H9 (cell line): ENCODE measurements at regions not wholly inside any gene's neighbourhood (a gene's known extent, or its start where the extent isn't known, plus 50 kb on each side); places are given as distances from the start of the nearest gene placed in this dataset.

Source experiments
- DNase-seq: peaks from one replicate; pipeline ENCODE4 v3.0.0-alpha.2; 2017
- H2AFZ ChIP-seq: one replicate; pipeline ENCODE4 v1.6.1; 2013; ENCODE audit warnings: mild to moderate bottlenecking, low read length, control low read depth, moderate library complexity
- H2AK5ac ChIP-seq: 2 replicates; pipeline ENCODE4 v1.6.1; 2013; ENCODE audit warnings: low read length, control low read depth, mixed read lengths; ENCODE audit not compliant: insufficient read length
- H2BK120ac ChIP-seq: one replicate; pipeline ENCODE4 v1.6.1; 2013; ENCODE audit warnings: low read depth, mild to moderate bottlenecking, low read length, control low read depth, inconsistent platforms; ENCODE audit not compliant: poor library complexity, severe bottlenecking
- H2BK12ac ChIP-seq: 2 replicates; pipeline ENCODE4 v1.6.1; 2013; ENCODE audit warnings: low read length, control low read depth, mixed read lengths, low read depth; ENCODE audit not compliant: insufficient read length
- H2BK15ac ChIP-seq: 2 replicates; pipeline ENCODE4 v1.6.1; 2013; ENCODE audit warnings: low read depth, low read length, control low read depth
- H2BK20ac ChIP-seq: one replicate; pipeline ENCODE4 v1.6.1; 2013; ENCODE audit warnings: low read depth, mild to moderate bottlenecking, low read length, control low read depth, inconsistent platforms; ENCODE audit not compliant: poor library complexity, severe bottlenecking
- H2BK5ac ChIP-seq: 2 replicates; pipeline ENCODE4 v1.6.1; 2013; ENCODE audit warnings: low read length, control low read depth, mixed read lengths; ENCODE audit not compliant: insufficient read length
- H3K14ac ChIP-seq: 2 replicates; pipeline ENCODE4 v1.6.1; 2013; ENCODE audit warnings: low read length, control low read depth; ENCODE audit not compliant: insufficient read depth
- H3K18ac ChIP-seq: 2 replicates; pipeline ENCODE4 v1.6.1; 2013; ENCODE audit warnings: low read depth, mild to moderate bottlenecking, mixed read lengths, low read length, control low read depth; ENCODE audit not compliant: insufficient read length
- H3K23ac ChIP-seq: 2 replicates; pipeline ENCODE4 v1.6.1; 2013; ENCODE audit warnings: low read length, control low read depth, mixed read lengths, low read depth; ENCODE audit not compliant: insufficient read length
- H3K23me2 ChIP-seq: 2 replicates; pipeline ENCODE4 v1.6.1; 2013; ENCODE audit warnings: low read depth, mild to moderate bottlenecking, mixed read lengths, low read length, control low read depth; ENCODE audit not compliant: insufficient read length, poor library complexity, severe bottlenecking
- H3K27ac ChIP-seq: 2 replicates; pipeline ENCODE4 v1.5.1; 2013; ENCODE audit warnings: low read length, control low read depth, mixed read lengths, low read depth; ENCODE audit not compliant: insufficient read length
- H3K27me3 ChIP-seq: 2 replicates; pipeline ENCODE4 v1.6.1; 2013; ENCODE audit warnings: low read length, control low read depth, inconsistent platforms; ENCODE audit not compliant: insufficient read depth
- H3K4ac ChIP-seq: 2 replicates; pipeline ENCODE4 v1.6.1; 2013; ENCODE audit warnings: low read depth, mild to moderate bottlenecking, control low read depth, inconsistent platforms, low read length, moderate library complexity
- H3K4me1 ChIP-seq: 2 replicates; pipeline ENCODE4 v1.6.1; 2013; ENCODE audit warnings: low read length, control low read depth, inconsistent platforms; ENCODE audit not compliant: insufficient read depth
- H3K4me2 ChIP-seq: 2 replicates; pipeline ENCODE4 v1.6.1; 2013; ENCODE audit warnings: low read length, control low read depth, mixed read lengths; ENCODE audit not compliant: insufficient read length, insufficient read depth
- H3K56ac ChIP-seq: 2 replicates; pipeline ENCODE4 v1.6.1; 2013; ENCODE audit warnings: low read depth, mild to moderate bottlenecking, mixed read lengths, low read length, control low read depth; ENCODE audit not compliant: insufficient read length
- H3K79me1 ChIP-seq: 2 replicates; pipeline ENCODE4 v1.6.1; 2013; ENCODE audit warnings: low read depth, mild to moderate bottlenecking, moderate library complexity, low read length, control low read depth, inconsistent platforms; ENCODE audit not compliant: insufficient read depth, poor library complexity, severe bottlenecking
- H3K79me2 ChIP-seq: 2 replicates; pipeline ENCODE4 v1.6.1; 2013; ENCODE audit warnings: low read length, control low read depth, inconsistent platforms; ENCODE audit not compliant: insufficient read depth
- H3K9ac ChIP-seq: 2 replicates; pipeline ENCODE4 v1.6.1; 2013; ENCODE audit warnings: low read length, control low read depth, mixed read lengths; ENCODE audit not compliant: insufficient read length; ENCODE audit errors: extremely low read depth
- H3K9me3 ChIP-seq: one replicate; pipeline ENCODE4 v1.6.1; 2013; ENCODE audit warnings: low read depth, low read length, inconsistent platforms; ENCODE audit not compliant: control insufficient read depth
- H3T11ph ChIP-seq: one replicate; pipeline ENCODE4 v1.6.1; 2013; ENCODE audit warnings: mild to moderate bottlenecking, low read length, control low read depth, inconsistent platforms
- H4K20me1 ChIP-seq: one replicate; pipeline ENCODE4 v1.6.1; 2013; ENCODE audit not compliant: control insufficient read depth, insufficient read length, insufficient read depth
- H4K5ac ChIP-seq: 2 replicates; pipeline ENCODE4 v1.6.1; 2013; ENCODE audit warnings: low read depth, mild to moderate bottlenecking, mixed read lengths, low read length, control low read depth; ENCODE audit not compliant: insufficient read length
- H4K8ac ChIP-seq: replicated peaks from 2 replicates; pipeline ENCODE4 v1.6.1; 2013; ENCODE audit warnings: low read length, control low read depth, mixed read lengths, low read depth; ENCODE audit not compliant: insufficient read length
- H4K91ac ChIP-seq: 2 replicates; pipeline ENCODE4 v1.6.1; 2013; ENCODE audit warnings: low read depth, mild to moderate bottlenecking, moderate library complexity, mixed read lengths, low read length, control low read depth; ENCODE audit not compliant: insufficient read length
- H3K27ac Mint-ChIP-seq, 3 experiments: 2 replicates in 2 of 3; 3 replicates in 1 of 3; pipeline ENCODE4 v1.8.0; 2020 to 2021; ENCODE audit warnings: mixed read lengths in 3 of 3, mild to moderate bottlenecking in 1 of 3, moderate library complexity in 1 of 3
- H3K27me3 Mint-ChIP-seq: 2 replicates; pipeline ENCODE4 v1.8.0; 2021; ENCODE audit warnings: low read depth, mild to moderate bottlenecking, moderate library complexity, mixed read lengths
- H3K36me3 Mint-ChIP-seq, 3 experiments: 2 replicates in 2 of 3; 3 replicates in 1 of 3; pipeline ENCODE4 v1.8.0; 2020 to 2021; ENCODE audit warnings: low read depth in 3 of 3, mixed read lengths in 3 of 3; ENCODE audit not compliant: insufficient read depth in 1 of 3
- H3K4me1 Mint-ChIP-seq, 2 experiments: 2 replicates each; pipeline ENCODE4 v1.8.0; 2020; ENCODE audit warnings: mixed read lengths in 2 of 2
- H3K4me3 Mint-ChIP-seq, 2 experiments: 2 replicates in 1 of 2; 3 replicates in 1 of 2; pipeline ENCODE4 v1.8.0; 2020 to 2021; ENCODE audit warnings: mild to moderate bottlenecking in 2 of 2, mixed read lengths in 2 of 2, moderate library complexity in 1 of 2
- H3K9me3 Mint-ChIP-seq, 2 experiments: 2 replicates in 1 of 2; 3 replicates in 1 of 2; pipeline ENCODE4 v1.8.0; 2020; ENCODE audit warnings: mild to moderate bottlenecking in 2 of 2, mixed read lengths in 2 of 2, moderate library complexity in 1 of 2
- CTCF ChIP-seq: fragments of 200-600 bp; sonication (generic); conservative IDR thresholded peaks from 3 replicates; pipeline ENCODE4 v1.8.0; 2021; ENCODE audit warnings: antibody characterized with exemption, mild to moderate bottlenecking
- WGBS: extraction: QIAGEN DNeasy Blood & Tissue Kit; methylation state at CpG from one replicate; pipeline ENCODE4 v1.1.7; 2013; ENCODE audit warnings: missing lambda C conversion rate, low lambda C conversion rate, mixed read lengths; ENCODE audit not compliant: insufficient read length; ENCODE audit errors: extremely low coverage; 5-methylcytosine and 5-hydroxymethylcytosine counted together

- no peak overlapping the region for H3K27ac Mint-ChIP-seq
Observed at GRCh38 chr1:65679773-65680172, 112.9 kb upstream of the PDE4B start.

More at GRCh38 chr1:65679773-65680172, 112.9 kb upstream of the PDE4B start:
- no peak overlapping the region for H3K56ac ChIP-seq
- no peaks in the 10 kb centered on the region for H3K79me2 ChIP-seq
- no peaks in the 10 kb centered on the region for H3K23me2 ChIP-seq
- no peak overlapping the region for H2AK5ac ChIP-seq
- H3K23ac ChIP-seq: no peak overlapping the region
- H3K4ac ChIP-seq: no peak overlapping the region
- no peaks in the 10 kb centered on the region for H3K79me1 ChIP-seq
- no peak overlapping the region for H4K5ac ChIP-seq
- H3K27me3 ChIP-seq: no peaks in the 10 kb centered on the region
- H2BK15ac ChIP-seq: no peak overlapping the region
- Mint-ChIP-seq H3K36me3 (no peaks in the 10 kb centered on the region), H3K27me3 (no peaks in the 10 kb centered on the region; the same call in 1 of the 2 replicates), H3K9me3 (peaks cover 0 to 3% of the 10 kb centered on the region in 2 experiments; a peak in 3 of 5 replicates), H3K4me3 (no peak overlapping the region), H3K4me1 (no peaks in the 10 kb centered on the region)
- H2BK20ac ChIP-seq: no peak overlapping the region
- no peak overlapping the region for H4K91ac ChIP-seq
- H3T11ph ChIP-seq: no peak overlapping the region
- DNase-seq: no peak
- no peak overlapping the region for H2BK5ac ChIP-seq
- no peak overlapping the region for H2AFZ ChIP-seq
- H2BK120ac ChIP-seq: no peak overlapping the region
- H3K18ac ChIP-seq: no peak overlapping the region
- H3K4me1 ChIP-seq: no peaks in the 10 kb centered on the region
- WGBS: no CpG with 5 or more reads among the region's 4 CpGs
- no peak for TF ChIP-seq CTCF
- H2BK12ac ChIP-seq: no peak overlapping the region
- no peak overlapping the region for H3K9ac ChIP-seq
- no peak overlapping the region for H4K8ac ChIP-seq
- H3K9me3 ChIP-seq: no peaks in the 10 kb centered on the region
- no peak overlapping the region for H3K27ac ChIP-seq
- no peaks in the 10 kb centered on the region for H4K20me1 ChIP-seq
- no peak overlapping the region for H3K14ac ChIP-seq
- H3K4me2 ChIP-seq: no peak overlapping the region
